A549 (cell line): ENCODE measurements at regions not wholly inside any gene's neighbourhood (a gene's known extent, or its start where the extent isn't known, plus 50 kb on each side); places are given as distances from the start of the nearest gene placed in this dataset.

ENCODE experiments used
- BHLHE40 ChIP-seq: IDR thresholded peaks from 2 replicates; pipeline ENCODE4 v1.6.1; 2012; ENCODE audit warnings: low read depth, low read length, inconsistent platforms
- CTCF ChIP-seq: fragments of >200 bp; sonication (Bioruptor Twin); formaldehyde crosslinking; IDR thresholded peaks from 3 replicates; pipeline ENCODE4 v1.5.1; 2016
- EHF ChIP-seq: fragments of 250-450 bp; sonication (Bioruptor Pico); IDR thresholded peaks from 2 replicates; pipeline ENCODE4 v1.5.0; 2020; ENCODE audit warnings: mild to moderate bottlenecking
- EP300 ChIP-seq, 2 experiments: fragments of >200 bp; sonication (Bioruptor Twin); formaldehyde crosslinking; IDR thresholded peaks; 2 replicates in 1 of 2; 3 replicates in 1 of 2; pipeline ENCODE4 v1.6.1; 2016 to 2017
- KDM5A ChIP-seq: fragments of 200-600 bp; sonication (generic); IDR thresholded peaks from 2 replicates; pipeline ENCODE4 v1.6.1; 2016; ENCODE audit warnings: antibody characterized with exemption, mild to moderate bottlenecking
- PHF8 ChIP-seq: fragments of 200-600 bp; sonication (generic); IDR thresholded peaks from 2 replicates; pipeline ENCODE4 v1.6.1; 2016; ENCODE audit warnings: low read depth, mild to moderate bottlenecking, antibody characterized with exemption, moderate library complexity, borderline replicate concordance
- POLR2A ChIP-seq: IDR thresholded peaks from 2 replicates; pipeline ENCODE4 v1.6.1; 2012; ENCODE audit warnings: mild to moderate bottlenecking, low read length

GRCh38 chr4:123653236-123653635 is 256.6 kb downstream of the SPRY1 start:
- TF ChIP-seq POLR2A (no peak), CTCF (no peak), BHLHE40 (no peak), EP300 (IDR thresholded peaks at IDR 0.05) (no peak), PHF8 (no peak), EHF (CRISPR knock-in tag) (no peak), KDM5A (no peak)
